GM12878 (cell line): ENCODE measurements at regions not wholly inside any gene's neighbourhood (a gene's known extent, or its start where the extent isn't known, plus 50 kb on each side); places are given as distances from the start of the nearest gene placed in this dataset.

Experiments used
- ATAC-seq: fragments of 200-7000 bp; cut with Tn5 transposase; 3 replicates; pipeline ENCODE4 v1.9.1; 2020; ENCODE audit warnings: mild to moderate bottlenecking, moderate library complexity
- BruUV-seq: library from RNA; stranded (reverse); fragments of 400-500 nt; replicated peaks from 2 replicates; lab custom pipeline; 2021; lab: Mats Ljungman, UMichigan
- CTCF ChIA-PET: fragments of 300-600 bp; sonication (Branson Sonifier 250); formaldehyde crosslinking; extraction: SDS; loops from one replicate; lab custom pipeline; 2021; ENCODE audit warnings: inconsistent platforms; lab: Yijun Ruan, JAX
- POLR2A ChIA-PET: fragments of 350-600 bp; formaldehyde crosslinking; extraction: SDS; loops from one replicate; lab custom pipeline; 2021; ENCODE audit warnings: inconsistent platforms; lab: Charles Lee
- RAD21 ChIA-PET: fragments of 300-600 bp; sonication (Branson Sonifier 250); formaldehyde crosslinking; loops from one replicate; lab custom pipeline; 2023; ENCODE audit warnings: antibody characterized with exemption; ENCODE audit not compliant: unreplicated experiment; lab: Charles Lee
- SMC1A ChIA-PET: fragments of 300-600 bp; sonication (Branson Sonifier 250); formaldehyde crosslinking; loops from one replicate; lab custom pipeline; 2023; ENCODE audit not compliant: unreplicated experiment, uncharacterized antibody; lab: Charles Lee
- DNase-seq: peaks from one replicate; pipeline ENCODE4 v3.0.0-alpha.2; 2011; ENCODE audit warnings: low read depth, low spot score
- FAIRE-seq: peaks from 3 replicates; lab custom pipeline; 2011; peaks lifted over from hg19 to GRCh38; lab: Jason Lieb, UNC
- H2AFZ ChIP-seq: 2 replicates; pipeline ENCODE4 v1.6.0; 2011; ENCODE audit warnings: low read depth, low read length, control low read depth; ENCODE audit not compliant: control insufficient read depth
- H3K27ac ChIP-seq: 2 replicates; pipeline ENCODE4 v1.5.1; 2011; ENCODE audit warnings: control low read depth; ENCODE audit not compliant: control insufficient read depth, insufficient read depth
- H3K27me3 ChIP-seq, 2 experiments: replicated peaks in 1 of 2; 2 replicates each; pipeline versions ENCODE4 v1.6.0 to v1.6.1; 2011; ENCODE audit warnings: low read length in 1 of 2; ENCODE audit not compliant: control insufficient read depth in 2 of 2, insufficient read depth in 2 of 2
- H3K36me3 ChIP-seq, 2 experiments: 2 replicates each; pipeline ENCODE4 v1.5.1; 2011; ENCODE audit warnings: low read length in 1 of 2; ENCODE audit not compliant: control insufficient read depth in 2 of 2, insufficient read depth in 2 of 2
- H3K4me1 ChIP-seq: 2 replicates; pipeline ENCODE4 v1.6.1; 2011; ENCODE audit warnings: mild to moderate bottlenecking, low read length, moderate library complexity, mixed read lengths; ENCODE audit not compliant: control insufficient read depth, insufficient read depth
- H3K4me2 ChIP-seq: 2 replicates; pipeline ENCODE4 v1.6.0; 2011; ENCODE audit warnings: control low read depth; ENCODE audit not compliant: control insufficient read depth, insufficient read depth
- H3K4me3 ChIP-seq: fragments of 200-600 bp; sonication (generic); 2 replicates; pipeline ENCODE4 v1.5.1; 2016
- H3K79me2 ChIP-seq: 2 replicates; pipeline ENCODE4 v1.6.0; 2011; ENCODE audit warnings: low read length; ENCODE audit not compliant: control insufficient read depth, insufficient read depth
- H3K9ac ChIP-seq: 2 replicates; pipeline ENCODE4 v1.8.0; 2011; ENCODE audit warnings: low read length, control low read depth, mixed read lengths; ENCODE audit not compliant: control insufficient read depth, insufficient read depth
- H3K9me3 ChIP-seq: replicated peaks from 3 replicates; pipeline ENCODE4 v1.5.1; 2011; ENCODE audit warnings: mild to moderate bottlenecking, low read length; ENCODE audit not compliant: control insufficient read depth, insufficient read depth
- H4K20me1 ChIP-seq: 2 replicates; pipeline ENCODE4 v1.6.0; 2011; ENCODE audit not compliant: control insufficient read depth, insufficient read depth
- BCL11A ChIP-seq: IDR thresholded peaks from 2 replicates; pipeline ENCODE4 v1.6.1; 2011; ENCODE audit warnings: low read depth, low read length
- BMI1 ChIP-seq: fragments of 450-650 bp; IDR thresholded peaks from 2 replicates; pipeline ENCODE4 v1.6.1; 2016; ENCODE audit warnings: mild to moderate bottlenecking, moderate library complexity, borderline replicate concordance
- ETV6 ChIP-seq, 2 experiments: fragments of 450-650 bp in 1 of 2; IDR thresholded peaks in 1 of 2; conservative IDR thresholded peaks in 1 of 2; 2 replicates each; pipeline ENCODE4 v1.6.1; 2014; ENCODE audit warnings: antibody characterized with exemption in 1 of 2, borderline replicate concordance in 1 of 2, low read depth in 1 of 2, mild to moderate bottlenecking in 1 of 2, moderate library complexity in 1 of 2
- IKZF1 ChIP-seq: fragments of 450-650 bp; conservative IDR thresholded peaks from 2 replicates; pipeline ENCODE4 v1.6.1; 2017; ENCODE audit warnings: antibody characterized with exemption, mild to moderate bottlenecking
- KAT2A ChIP-seq: conservative IDR thresholded peaks from 2 replicates; pipeline ENCODE4 v1.6.1; 2011; ENCODE audit warnings: low read depth, low read length; ENCODE audit not compliant: control insufficient read depth
- MTA2 ChIP-seq: fragments of 450-650 bp; IDR thresholded peaks from 2 replicates; pipeline ENCODE4 v1.6.1; 2016; ENCODE audit warnings: low read depth, mild to moderate bottlenecking, moderate library complexity
- MYC ChIP-seq: IDR thresholded peaks from 2 replicates; pipeline ENCODE4 v1.6.1; 2011; ENCODE audit warnings: mild to moderate bottlenecking, low read length, moderate library complexity, inconsistent platforms; ENCODE audit not compliant: insufficient read depth, insufficient replicate concordance, insufficient read length, severe bottlenecking
- NR2C2 ChIP-seq: IDR thresholded peaks from 2 replicates; pipeline ENCODE4 v1.6.1; 2011; ENCODE audit warnings: borderline replicate concordance, low read depth; ENCODE audit not compliant: control insufficient read depth, insufficient read length
- POU2F2 ChIP-seq: IDR thresholded peaks from 3 replicates; pipeline ENCODE4 v1.6.1; 2011; ENCODE audit warnings: low read depth, mild to moderate bottlenecking, low read length, borderline replicate concordance
- SPI1 ChIP-seq: IDR thresholded peaks from 2 replicates; pipeline ENCODE4 v1.6.1; 2011; ENCODE audit warnings: low read depth, mild to moderate bottlenecking, low read length, moderate library complexity, borderline replicate concordance; ENCODE audit not compliant: insufficient read depth
- ZBTB4 ChIP-seq: fragments of 450-650 bp; formaldehyde crosslinking; IDR thresholded peaks from 2 replicates; pipeline ENCODE4 v1.4.0; 2022; ENCODE audit warnings: mild to moderate bottlenecking, moderate library complexity
- ZNF24 ChIP-seq: fragments of 450-650 bp; IDR thresholded peaks from 2 replicates; pipeline ENCODE4 v1.6.1; 2017; ENCODE audit warnings: antibody characterized with exemption, mild to moderate bottlenecking
- ZZZ3 ChIP-seq: IDR thresholded peaks from 2 replicates; pipeline ENCODE4 v1.6.1; 2011; ENCODE audit warnings: low read depth; ENCODE audit not compliant: control insufficient read depth, insufficient read length
- WGBS: methylation state at CpG from one replicate; pipeline ENCODE4 v1.1.6; 2016; ENCODE audit warnings: low lambda C conversion rate; ENCODE audit not compliant: insufficient replicate concordance, insufficient coverage; ENCODE audit errors: missing lambda C conversion rate; 5-methylcytosine and 5-hydroxymethylcytosine counted together
- in situ Hi-C: fragments of 300-500 bp; cut with MboI; formaldehyde crosslinking; loops from 9 replicates; pipeline ENCODE4 v1.14.3; 2018; ENCODE audit warnings: mixed read lengths
- intact Hi-C: fragments of 100-400 bp; cut with micrococcal nuclease; formaldehyde crosslinking; loops from one replicate; pipeline ENCODE4 v1.14.2; 2022; ENCODE audit not compliant: unreplicated experiment

- BruUV-seq = no TSS peak
- 0% methylated on average over 3 of the region's 3 CpGs for WGBS
- no peak overlapping the region for H3K9ac ChIP-seq
- DNase-seq = peak; percentile 4
- ChIA-PET SMC1A (no interaction called here), CTCF (no interaction called here), RAD21 (no interaction called here), POLR2A (no interaction called here)
- H3K36me3 ChIP-seq = no peaks in the 10 kb centered on the region
- H3K27ac ChIP-seq = no peak overlapping the region
- no peak overlapping the region for H2AFZ ChIP-seq
- peak; percentile 83 for ATAC-seq
- 0 out of 4 replicates have a peak, but pooled peaks cover 0 to 3% of the 10 kb centered on the region in 2 experiments for H3K27me3 ChIP-seq
- no peaks in the 10 kb centered on the region for H3K9me3 ChIP-seq
- H3K4me1 ChIP-seq = no peaks in the 10 kb centered on the region
- intact Hi-C loops = no loop called here
- in situ Hi-C loops = no loop called here
- FAIRE-seq = no peak
- TF ChIP-seq ETV6 (conservative IDR thresholded peaks at IDR 0.05 in 1 of 2, IDR thresholded peaks at IDR 0.05 in 1 of 2; ENCODE audit: borderline replicate concordance in 1 of 2, low read depth in 1 of 2) (0 out of 4 replicates have a peak, but pooled peaks of 1 of the 2 experiments have one; percentile 23), ZNF24 (peak; percentile 62; the same call in 1 of the 2 replicates), SPI1 (peak; percentile 89), POU2F2 (no peak), IKZF1 (peak; percentile 41; the same call in 1 of the 2 replicates), BCL11A (0 out of 2 replicates have a peak, but pooled peaks have one; percentile 17), KAT2A (no peak)
- H3K4me3 ChIP-seq = no peak overlapping the region
- H3K4me2 ChIP-seq = no peak overlapping the region
- H3K79me2 ChIP-seq = no peaks in the 10 kb centered on the region
- no peaks in the 10 kb centered on the region for H4K20me1 ChIP-seq
Measured at GRCh38 chr2:128513961-128514283, 195.3 kb upstream of the HS6ST1 start.

- DNase-seq (no peak), FAIRE-seq (no peak), ATAC-seq (no peak)
- BruUV-seq = no TSS peak
- 59% methylated on average over 13 of the region's 13 CpGs for WGBS
- ChIA-PET RAD21 (no interaction called here), CTCF (no interaction called here), SMC1A (no interaction called here), POLR2A (no interaction called here)
- Histone ChIP-seq H3K4me2 (no peak overlapping the region), H3K27ac (no peak overlapping the region), H4K20me1 (no peaks in the 10 kb centered on the region), H3K36me3 (no peaks in the 10 kb centered on the region), H3K4me1 (no peaks in the 10 kb centered on the region), H3K9ac (no peak overlapping the region), H3K9me3 (no peaks in the 10 kb centered on the region), H2AFZ (no peak overlapping the region), H3K79me2 (no peaks in the 10 kb centered on the region), H3K4me3 (no peak overlapping the region), H3K27me3 (0 out of 4 replicates have a peak, but pooled peaks cover 0 to 3% of the 10 kb centered on the region in 2 experiments)
- in situ Hi-C loops (no loop called here), intact Hi-C loops (no loop called here)
- TF ChIP-seq MYC (no peak), BMI1 (no peak), ZZZ3 (no peak), NR2C2 (no peak), MTA2 (no peak), ZBTB4 (CRISPR knock-in tag) (no peak)
Measured at GRCh38 chr2:128514555-128514955, 195.9 kb upstream of the HS6ST1 start.
